ENCODE measurements at regions not wholly inside any gene's neighbourhood (a gene's known extent, or its start where the extent isn't known, plus 50 kb on each side); places are given as distances from the start of the nearest gene placed in this dataset.
"Not testable (repeated sequence)": the region's sequence is repeated elsewhere in the genome, so short reads cannot be mapped to it uniquely, and the experiment has no call there.

- Histone ChIP-seq H3K9me3 (no peaks in the 10 kb centered on the region), H3K4me3 (no peak overlapping the region), H3K4me1 (no peaks in the 10 kb centered on the region), H3K27me3 (no peaks in the 10 kb centered on the region), H3K27ac (no peak overlapping the region), H3K36me3 (no peaks in the 10 kb centered on the region)
- TF ChIP-seq CTCF (IDR thresholded peaks at IDR 0.05 in 4 of 5, conservative IDR thresholded peaks at IDR 0.05 in 1 of 5) (no peak), POLR2A (IDR thresholded peaks at IDR 0.05) (no peak)
- intact Hi-C loops (cut with DNase I; ENCODE audit: low total_unique reads) (no loop called here), in situ Hi-C loops (cut with MboI; ENCODE audit: low sequenced_read_pairs in 4 of 4) (no loop called here)
- no peak for ATAC-seq
- no peak for DNase-seq
Observed at GRCh38 chr1:81259625-81260411, 540.9 kb upstream of the ADGRL2 start.

- no peaks in the 10 kb centered on the region for H3K36me3 ChIP-seq
Observed at GRCh38 chr1:81254560-81254959, 546.2 kb upstream of the ADGRL2 start.

GRCh38 chr1:81254068-81254467, 546.7 kb upstream of the ADGRL2 start:
- Histone ChIP-seq H3K9me3 (no peaks in the 10 kb centered on the region), H3K27me3 (no peaks in the 10 kb centered on the region), H3K27ac (no peak overlapping the region), H3K4me1 (no peaks in the 10 kb centered on the region), H3K4me3 (no peak overlapping the region), H3K36me3 (no peaks in the 10 kb centered on the region)
- intact Hi-C loops (cut with DNase I; ENCODE audit: low total_unique reads), result no loop called here
- DNase-seq (no peak), ATAC-seq (no peak)
- no peak for TF ChIP-seq CTCF (IDR thresholded peaks at IDR 0.05 in 4 of 5, conservative IDR thresholded peaks at IDR 0.05 in 1 of 5)
- TF ChIP-seq POLR2A (IDR thresholded peaks at IDR 0.05), result no peak
- in situ Hi-C loops (cut with MboI; ENCODE audit: low sequenced_read_pairs in 4 of 4), result no loop called here

More at GRCh38 chr1:81254560-81254959, 546.2 kb upstream of the ADGRL2 start:
- DNase-seq (no peak), ATAC-seq (no peak)
- H3K9me3 ChIP-seq, result no peaks in the 10 kb centered on the region
- no peak overlapping the region for H3K27ac ChIP-seq
- in situ Hi-C loops (cut with MboI; ENCODE audit: low sequenced_read_pairs in 4 of 4), result no loop called here
- intact Hi-C loops (cut with DNase I; ENCODE audit: low total_unique reads), result no loop called here
- H3K4me3 ChIP-seq, result no peak overlapping the region
- TF ChIP-seq POLR2A (IDR thresholded peaks at IDR 0.05) (no peak), CTCF (IDR thresholded peaks at IDR 0.05 in 4 of 5, conservative IDR thresholded peaks at IDR 0.05 in 1 of 5) (no peak)
- H3K4me1 ChIP-seq, result no peaks in the 10 kb centered on the region
- H3K27me3 ChIP-seq, result no peaks in the 10 kb centered on the region

- intact Hi-C loops (cut with DNase I; ENCODE audit: low total_unique reads), result no loop called here
- H3K27ac ChIP-seq, result no peak overlapping the region
Observed at GRCh38 chr1:81252471-81253151, 548.1 kb upstream of the ADGRL2 start.

GRCh38 chr1:81250825-81251224, 549.9 kb upstream of the ADGRL2 start:
- intact Hi-C loops (cut with DNase I; ENCODE audit: low total_unique reads); DNase-seq: not testable (repeated sequence)

More at GRCh38 chr1:81252471-81253151, 548.1 kb upstream of the ADGRL2 start:
- in situ Hi-C loops (cut with MboI; ENCODE audit: low sequenced_read_pairs in 4 of 4), result no loop called here
- TF ChIP-seq CTCF (IDR thresholded peaks at IDR 0.05 in 4 of 5, conservative IDR thresholded peaks at IDR 0.05 in 1 of 5), result no peak
- TF ChIP-seq POLR2A (IDR thresholded peaks at IDR 0.05), result no peak
- no peaks in the 10 kb centered on the region for H3K4me1 ChIP-seq
- no peaks in the 10 kb centered on the region for H3K9me3 ChIP-seq
- H3K27me3 ChIP-seq, result no peaks in the 10 kb centered on the region
- DNase-seq (no peak), ATAC-seq (no peak)
- no peak overlapping the region for H3K4me3 ChIP-seq
- no peaks in the 10 kb centered on the region for H3K36me3 ChIP-seq

GRCh38 chr1:81245084-81245715, 555.5 kb upstream of the ADGRL2 start:
- H3K4me3 ChIP-seq; H3K36me3 ChIP-seq; ATAC-seq; H3K27ac ChIP-seq; H3K27me3 ChIP-seq; intact Hi-C loops (cut with DNase I; ENCODE audit: low total_unique reads); DNase-seq; in situ Hi-C loops (cut with MboI; ENCODE audit: low sequenced_read_pairs in 4 of 4); H3K9me3 ChIP-seq; H3K4me1 ChIP-seq: not testable (repeated sequence)

More at GRCh38 chr1:81250825-81251224, 549.9 kb upstream of the ADGRL2 start:
- H3K27ac ChIP-seq; H3K4me1 ChIP-seq; H3K9me3 ChIP-seq; H3K4me3 ChIP-seq; in situ Hi-C loops (cut with MboI; ENCODE audit: low sequenced_read_pairs in 4 of 4); H3K27me3 ChIP-seq; ATAC-seq; H3K36me3 ChIP-seq: not testable (repeated sequence)

GRCh38 chr1:81244612-81245011, 556.1 kb upstream of the ADGRL2 start:
- H3K4me3 ChIP-seq; H3K27ac ChIP-seq; H3K36me3 ChIP-seq; ATAC-seq; in situ Hi-C loops (cut with MboI; ENCODE audit: low sequenced_read_pairs in 4 of 4); H3K27me3 ChIP-seq; intact Hi-C loops (cut with DNase I; ENCODE audit: low total_unique reads); H3K4me1 ChIP-seq; H3K9me3 ChIP-seq; DNase-seq: not testable (repeated sequence)
